GM12878 (cell line): ENCODE measurements at regions not wholly inside any gene's neighbourhood (a gene's known extent, or its start where the extent isn't known, plus 50 kb on each side); places are given as distances from the start of the nearest gene placed in this dataset.

Source experiments
- ATAC-seq: fragments of 200-7000 bp; cut with Tn5 transposase; 3 replicates; pipeline ENCODE4 v1.9.1; 2020; ENCODE audit warnings: mild to moderate bottlenecking, moderate library complexity
- BruUV-seq: library from RNA; stranded (reverse); fragments of 400-500 nt; replicated peaks from 2 replicates; lab custom pipeline; 2021; lab: Mats Ljungman, UMichigan
- CTCF ChIA-PET: fragments of 300-600 bp; sonication (Branson Sonifier 250); formaldehyde crosslinking; extraction: SDS; loops from one replicate; lab custom pipeline; 2021; ENCODE audit warnings: inconsistent platforms; lab: Yijun Ruan, JAX
- POLR2A ChIA-PET: fragments of 350-600 bp; formaldehyde crosslinking; extraction: SDS; loops from one replicate; lab custom pipeline; 2021; ENCODE audit warnings: inconsistent platforms; lab: Charles Lee
- RAD21 ChIA-PET: fragments of 300-600 bp; sonication (Branson Sonifier 250); formaldehyde crosslinking; loops from one replicate; lab custom pipeline; 2023; ENCODE audit warnings: antibody characterized with exemption; ENCODE audit not compliant: unreplicated experiment; lab: Charles Lee
- SMC1A ChIA-PET: fragments of 300-600 bp; sonication (Branson Sonifier 250); formaldehyde crosslinking; loops from one replicate; lab custom pipeline; 2023; ENCODE audit not compliant: unreplicated experiment, uncharacterized antibody; lab: Charles Lee
- DNase-seq: peaks from one replicate; pipeline ENCODE4 v3.0.0-alpha.2; 2011; ENCODE audit warnings: low read depth, low spot score
- FAIRE-seq: peaks from 3 replicates; lab custom pipeline; 2011; peaks lifted over from hg19 to GRCh38; lab: Jason Lieb, UNC
- H2AFZ ChIP-seq: 2 replicates; pipeline ENCODE4 v1.6.0; 2011; ENCODE audit warnings: low read depth, low read length, control low read depth; ENCODE audit not compliant: control insufficient read depth
- H3K27ac ChIP-seq: 2 replicates; pipeline ENCODE4 v1.5.1; 2011; ENCODE audit warnings: control low read depth; ENCODE audit not compliant: control insufficient read depth, insufficient read depth
- H3K27me3 ChIP-seq, 2 experiments: replicated peaks in 1 of 2; 2 replicates each; pipeline versions ENCODE4 v1.6.0 to v1.6.1; 2011; ENCODE audit warnings: low read length in 1 of 2; ENCODE audit not compliant: control insufficient read depth in 2 of 2, insufficient read depth in 2 of 2
- H3K36me3 ChIP-seq, 2 experiments: 2 replicates each; pipeline ENCODE4 v1.5.1; 2011; ENCODE audit warnings: low read length in 1 of 2; ENCODE audit not compliant: control insufficient read depth in 2 of 2, insufficient read depth in 2 of 2
- H3K4me1 ChIP-seq: 2 replicates; pipeline ENCODE4 v1.6.1; 2011; ENCODE audit warnings: mild to moderate bottlenecking, low read length, moderate library complexity, mixed read lengths; ENCODE audit not compliant: control insufficient read depth, insufficient read depth
- H3K4me2 ChIP-seq: 2 replicates; pipeline ENCODE4 v1.6.0; 2011; ENCODE audit warnings: control low read depth; ENCODE audit not compliant: control insufficient read depth, insufficient read depth
- H3K4me3 ChIP-seq: fragments of 200-600 bp; sonication (generic); 2 replicates; pipeline ENCODE4 v1.5.1; 2016
- H3K79me2 ChIP-seq: 2 replicates; pipeline ENCODE4 v1.6.0; 2011; ENCODE audit warnings: low read length; ENCODE audit not compliant: control insufficient read depth, insufficient read depth
- H3K9ac ChIP-seq: 2 replicates; pipeline ENCODE4 v1.8.0; 2011; ENCODE audit warnings: low read length, control low read depth, mixed read lengths; ENCODE audit not compliant: control insufficient read depth, insufficient read depth
- H3K9me3 ChIP-seq: replicated peaks from 3 replicates; pipeline ENCODE4 v1.5.1; 2011; ENCODE audit warnings: mild to moderate bottlenecking, low read length; ENCODE audit not compliant: control insufficient read depth, insufficient read depth
- H4K20me1 ChIP-seq: 2 replicates; pipeline ENCODE4 v1.6.0; 2011; ENCODE audit not compliant: control insufficient read depth, insufficient read depth
- CREM ChIP-seq: IDR thresholded peaks from 2 replicates; pipeline ENCODE4 v1.6.1; 2014; ENCODE audit warnings: antibody characterized with exemption, low read depth
- FOXM1 ChIP-seq: IDR thresholded peaks from 2 replicates; pipeline ENCODE4 v1.6.1; 2012; ENCODE audit warnings: low read depth, mild to moderate bottlenecking, inconsistent platforms, low read length, moderate library complexity
- MEF2A ChIP-seq: IDR thresholded peaks from 2 replicates; pipeline ENCODE4 v1.6.1; 2011; ENCODE audit warnings: low read depth, mild to moderate bottlenecking, low read length, moderate library complexity; ENCODE audit not compliant: insufficient read depth
- NFYB ChIP-seq: IDR thresholded peaks from 2 replicates; pipeline ENCODE4 v1.6.1; 2011; ENCODE audit warnings: low read depth, mild to moderate bottlenecking, low read length, improper control_type of control experiment, moderate library complexity; ENCODE audit not compliant: insufficient read depth
- RAD21 ChIP-seq: IDR thresholded peaks from 2 replicates; pipeline ENCODE4 v1.6.1; 2011; ENCODE audit warnings: mild to moderate bottlenecking, low read depth, low read length, moderate library complexity; ENCODE audit not compliant: insufficient read depth
- SIN3A ChIP-seq: IDR thresholded peaks from 2 replicates; pipeline ENCODE4 v1.6.1; 2012; ENCODE audit warnings: low read depth, low read length, improper control_type of control experiment
- SMAD1 ChIP-seq: fragments of 450-650 bp; IDR thresholded peaks from 2 replicates; pipeline ENCODE4 v1.6.1; 2018; ENCODE audit warnings: mild to moderate bottlenecking, low read depth; ENCODE audit not compliant: partially characterized antibody
- WGBS: methylation state at CpG from one replicate; pipeline ENCODE4 v1.1.6; 2016; ENCODE audit warnings: low lambda C conversion rate; ENCODE audit not compliant: insufficient replicate concordance, insufficient coverage; ENCODE audit errors: missing lambda C conversion rate; 5-methylcytosine and 5-hydroxymethylcytosine counted together
- in situ Hi-C: fragments of 300-500 bp; cut with MboI; formaldehyde crosslinking; loops from 9 replicates; pipeline ENCODE4 v1.14.3; 2018; ENCODE audit warnings: mixed read lengths
- intact Hi-C: fragments of 100-400 bp; cut with micrococcal nuclease; formaldehyde crosslinking; loops from one replicate; pipeline ENCODE4 v1.14.2; 2022; ENCODE audit not compliant: unreplicated experiment
- TF ChIP-seq, protein P1 (sequence below): fragments of 450-650 bp; IDR thresholded peaks from 2 replicates; pipeline ENCODE4 v1.6.1; 2018; ENCODE audit warnings: borderline replicate concordance, mild to moderate bottlenecking; ENCODE audit not compliant: partially characterized antibody
- TF ChIP-seq, protein P2 (sequence below): fragments of 450-650 bp; formaldehyde crosslinking; IDR thresholded peaks from 2 replicates; pipeline ENCODE4 v1.5.0; 2022; ENCODE audit warnings: mild to moderate bottlenecking, missing genetic modification characterization
- TF ChIP-seq, protein P3 (sequence below): IDR thresholded peaks from 2 replicates; pipeline ENCODE4 v1.6.1; 2011; ENCODE audit warnings: low read depth, mild to moderate bottlenecking, low read length, moderate library complexity, borderline replicate concordance; ENCODE audit errors: extremely low read depth

GRCh38 chr2:74741629-74742028 lies 87.6 kb downstream of the SEMA4F start:
- Histone ChIP-seq H2AFZ (no peak overlapping the region), H3K9ac (no peak overlapping the region), H3K9me3 (no peaks in the 10 kb centered on the region; the same call in 2 of the 3 replicates), H3K27ac (no peak overlapping the region), H3K4me2 (no peak overlapping the region)
- 0% methylated on average over 2 of the region's 2 CpGs for WGBS
- in situ Hi-C loops: no loop called here
- no peak for FAIRE-seq
- BruUV-seq: no TSS peak
- TF ChIP-seq, protein P1, sequence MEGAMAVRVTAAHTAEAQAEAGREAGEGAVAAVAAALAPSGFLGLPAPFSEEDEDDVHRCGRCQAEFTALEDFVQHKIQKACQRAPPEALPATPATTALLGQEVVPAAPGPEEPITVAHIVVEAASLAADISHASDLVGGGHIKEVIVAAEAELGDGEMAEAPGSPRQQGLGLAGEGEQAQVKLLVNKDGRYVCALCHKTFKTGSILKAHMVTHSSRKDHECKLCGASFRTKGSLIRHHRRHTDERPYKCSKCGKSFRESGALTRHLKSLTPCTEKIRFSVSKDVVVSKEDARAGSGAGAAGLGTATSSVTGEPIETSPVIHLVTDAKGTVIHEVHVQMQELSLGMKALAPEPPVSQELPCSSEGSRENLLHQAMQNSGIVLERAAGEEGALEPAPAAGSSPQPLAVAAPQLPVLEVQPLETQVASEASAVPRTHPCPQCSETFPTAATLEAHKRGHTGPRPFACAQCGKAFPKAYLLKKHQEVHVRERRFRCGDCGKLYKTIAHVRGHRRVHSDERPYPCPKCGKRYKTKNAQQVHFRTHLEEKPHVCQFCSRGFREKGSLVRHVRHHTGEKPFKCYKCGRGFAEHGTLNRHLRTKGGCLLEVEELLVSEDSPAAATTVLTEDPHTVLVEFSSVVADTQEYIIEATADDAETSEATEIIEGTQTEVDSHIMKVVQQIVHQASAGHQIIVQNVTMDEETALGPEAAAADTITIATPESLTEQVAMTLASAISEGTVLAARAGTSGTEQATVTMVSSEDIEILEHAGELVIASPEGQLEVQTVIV: no peak
- TF ChIP-seq FOXM1 (no peak), SMAD1 (no peak), CREM (no peak), RAD21 (no peak), NFYB (no peak), MEF2A (no peak), SIN3A (no peak)
- TF ChIP-seq, protein P2, sequence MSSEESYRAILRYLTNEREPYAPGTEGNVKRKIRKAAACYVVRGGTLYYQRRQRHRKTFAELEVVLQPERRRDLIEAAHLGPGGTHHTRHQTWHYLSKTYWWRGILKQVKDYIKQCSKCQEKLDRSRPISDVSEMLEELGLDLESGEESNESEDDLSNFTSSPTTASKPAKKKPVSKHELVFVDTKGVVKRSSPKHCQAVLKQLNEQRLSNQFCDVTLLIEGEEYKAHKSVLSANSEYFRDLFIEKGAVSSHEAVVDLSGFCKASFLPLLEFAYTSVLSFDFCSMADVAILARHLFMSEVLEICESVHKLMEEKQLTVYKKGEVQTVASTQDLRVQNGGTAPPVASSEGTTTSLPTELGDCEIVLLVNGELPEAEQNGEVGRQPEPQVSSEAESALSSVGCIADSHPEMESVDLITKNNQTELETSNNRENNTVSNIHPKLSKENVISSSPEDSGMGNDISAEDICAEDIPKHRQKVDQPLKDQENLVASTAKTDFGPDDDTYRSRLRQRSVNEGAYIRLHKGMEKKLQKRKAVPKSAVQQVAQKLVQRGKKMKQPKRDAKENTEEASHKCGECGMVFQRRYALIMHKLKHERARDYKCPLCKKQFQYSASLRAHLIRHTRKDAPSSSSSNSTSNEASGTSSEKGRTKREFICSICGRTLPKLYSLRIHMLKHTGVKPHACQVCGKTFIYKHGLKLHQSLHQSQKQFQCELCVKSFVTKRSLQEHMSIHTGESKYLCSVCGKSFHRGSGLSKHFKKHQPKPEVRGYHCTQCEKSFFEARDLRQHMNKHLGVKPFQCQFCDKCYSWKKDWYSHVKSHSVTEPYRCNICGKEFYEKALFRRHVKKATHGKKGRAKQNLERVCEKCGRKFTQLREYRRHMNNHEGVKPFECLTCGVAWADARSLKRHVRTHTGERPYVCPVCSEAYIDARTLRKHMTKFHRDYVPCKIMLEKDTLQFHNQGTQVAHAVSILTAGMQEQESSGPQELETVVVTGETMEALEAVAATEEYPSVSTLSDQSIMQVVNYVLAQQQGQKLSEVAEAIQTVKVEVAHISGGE (CRISPR knock-in tag): no peak
- TF ChIP-seq, protein P3, sequence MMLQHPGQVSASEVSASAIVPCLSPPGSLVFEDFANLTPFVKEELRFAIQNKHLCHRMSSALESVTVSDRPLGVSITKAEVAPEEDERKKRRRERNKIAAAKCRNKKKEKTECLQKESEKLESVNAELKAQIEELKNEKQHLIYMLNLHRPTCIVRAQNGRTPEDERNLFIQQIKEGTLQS: no peak
- TF ChIP-seq, all 136 proteins: peak for 0
- H3K4me3 ChIP-seq: no peak overlapping the region
- H3K27me3 ChIP-seq: no peaks in the 10 kb centered on the region; a peak in 1 of 4 replicates
- H3K4me1 ChIP-seq: no peaks in the 10 kb centered on the region
- H4K20me1 ChIP-seq: no peaks in the 10 kb centered on the region; the same call in 1 of the 2 replicates
- no peak for ATAC-seq
- H3K36me3 ChIP-seq: no peaks in the 10 kb centered on the region
- SMC1A ChIA-PET: interaction anchor here (1.4 kb wide), 1 partner anchor 10 kb away, joined by 5 read pairs; no protein-coding TSS in a partner anchor
- DNase-seq: no peak
- intact Hi-C loops: no loop called here
- CTCF ChIA-PET: no interaction called here
- RAD21 ChIA-PET: no interaction called here
- POLR2A ChIA-PET: no interaction called here
- H3K79me2 ChIP-seq: no peaks in the 10 kb centered on the region
